Lung microvascular endothelial cell (primary cell): ENCODE measurements at regions not wholly inside any gene's neighbourhood (a gene's known extent, or its start where the extent isn't known, plus 50 kb on each side); places are given as distances from the start of the nearest gene placed in this dataset.
"Not testable (repeated sequence)": the region's sequence is repeated elsewhere in the genome, so short reads cannot be mapped to it uniquely, and the experiment has no call there.

ENCODE experiments used
- DNase-seq, 2 donors: peaks; one replicate each; pipeline versions ENCODE4 v3.0.0 to v3.0.0-alpha.2; 2010; ENCODE audit warnings: low read depth in 2 of 2

DNA sequence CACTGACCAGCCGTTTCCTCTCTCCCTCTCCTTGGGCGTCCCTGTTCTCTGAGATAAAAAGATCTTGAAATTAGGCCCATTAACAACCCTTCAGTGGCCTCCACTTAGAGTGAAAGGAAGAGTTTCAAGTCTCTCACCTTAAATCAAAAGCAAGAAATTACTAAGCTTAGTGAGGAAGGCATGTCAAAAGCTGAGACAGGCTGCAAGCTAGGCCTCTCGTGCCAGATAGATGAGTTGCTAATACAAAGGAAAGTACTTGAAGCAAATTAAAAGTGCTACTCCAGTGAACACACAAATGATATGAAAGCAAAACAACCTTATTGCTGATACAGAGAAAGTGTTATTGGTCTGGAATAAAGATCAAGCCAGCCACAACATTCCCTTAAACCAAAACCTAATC lies 331.3 kb upstream of the SEMA6A start:
- DNase-seq, result no peak

DNA sequence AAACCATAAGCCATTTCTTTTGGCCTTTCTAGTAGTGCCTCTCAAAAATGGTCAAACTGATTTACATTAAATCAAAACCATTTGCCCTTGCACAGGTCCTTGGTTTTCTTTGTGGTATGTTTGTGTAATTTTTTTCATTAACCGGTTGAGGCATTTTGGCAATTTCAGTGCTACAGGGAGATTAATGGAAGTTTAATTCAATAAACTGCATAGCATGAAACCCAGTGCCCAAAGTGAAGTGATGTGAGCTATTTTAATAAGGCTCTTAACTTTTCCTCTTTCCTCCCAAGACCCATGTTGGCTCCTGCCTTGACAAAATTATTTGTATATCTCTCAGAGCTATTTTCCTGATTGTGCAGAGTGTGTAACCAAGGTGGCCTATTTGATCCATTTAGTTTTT lies 326.2 kb upstream of the SEMA6A start:
- no peak for DNase-seq

DNA sequence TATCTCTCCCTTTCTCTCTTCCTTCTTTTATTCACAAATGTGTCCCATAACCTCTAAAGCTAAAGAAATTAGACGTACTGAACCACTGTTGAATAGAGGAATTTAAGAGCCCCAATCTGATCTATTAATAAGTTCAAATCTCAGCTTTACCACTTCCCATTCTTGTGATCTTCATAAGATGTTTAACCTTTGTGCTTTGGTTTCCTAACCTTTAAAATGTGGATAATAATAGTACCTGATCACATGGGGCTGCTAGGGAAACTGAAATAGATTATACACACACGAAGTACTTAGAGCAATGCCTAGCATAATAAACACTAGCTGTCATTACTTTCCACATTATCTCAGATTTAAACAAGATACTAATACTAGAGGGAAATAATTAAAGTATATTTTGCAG lies 324.3 kb upstream of the SEMA6A start:
- no peak for DNase-seq

DNA sequence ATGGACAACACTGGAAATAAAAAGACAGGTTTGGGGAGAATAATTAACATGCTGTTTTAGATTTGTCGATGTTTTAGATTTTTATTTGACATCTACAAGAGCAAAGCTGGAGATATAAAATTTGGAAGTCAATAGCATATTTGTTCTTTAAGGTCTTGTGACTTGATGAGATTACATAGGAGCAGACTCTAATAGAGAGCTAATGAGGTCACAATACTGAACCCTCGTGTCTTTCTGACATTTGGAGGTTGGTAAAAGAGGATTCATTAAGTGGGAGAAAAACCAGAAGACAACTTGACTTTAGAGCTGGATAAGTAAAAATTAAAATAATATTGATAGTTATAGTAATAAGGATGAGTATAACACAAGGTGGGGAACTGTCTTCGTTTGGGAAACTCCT lies 322.7 kb upstream of the SEMA6A start:
- DNase-seq, result no peak

DNA sequence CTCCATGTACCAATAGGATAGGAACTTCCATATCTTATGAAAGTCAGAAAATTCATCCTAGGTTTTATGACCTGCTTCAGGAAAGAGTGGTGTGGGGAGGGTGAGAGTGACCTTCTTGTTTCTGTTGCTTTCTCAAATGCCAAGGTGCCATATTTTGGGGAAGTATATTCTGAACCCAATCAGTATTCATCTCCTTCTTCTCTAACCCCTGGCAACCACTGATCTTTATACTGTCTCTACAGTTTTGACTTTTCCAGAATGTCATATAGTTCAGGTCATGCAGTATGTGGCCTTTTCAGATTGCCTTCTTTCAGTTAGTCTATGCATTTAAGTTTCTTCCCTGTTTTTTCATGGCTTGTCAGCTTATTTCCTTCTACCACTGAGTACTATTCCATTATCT lies 321.4 kb upstream of the SEMA6A start:
- DNase-seq, result no peak

DNA sequence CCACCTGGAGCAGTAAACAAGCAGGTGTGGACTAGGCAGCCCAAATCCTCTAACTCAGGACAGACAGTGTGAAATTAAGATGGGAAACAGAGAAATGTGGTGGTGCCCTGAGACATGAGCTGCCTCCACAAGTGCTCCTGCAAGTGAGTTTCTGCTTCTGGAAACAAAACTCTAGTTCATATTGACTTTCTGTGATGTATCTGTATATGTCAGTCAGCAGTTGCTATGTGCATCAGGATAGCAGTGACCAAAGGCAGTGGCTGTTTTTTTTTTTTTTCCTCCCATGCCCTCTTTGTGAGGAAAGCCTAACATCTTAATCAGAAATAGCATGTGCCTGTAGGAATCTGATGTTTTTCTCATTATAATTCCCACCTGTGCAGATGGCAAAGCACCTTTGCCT lies 318.4 kb upstream of the SEMA6A start:
- DNase-seq, result no peak

DNA sequence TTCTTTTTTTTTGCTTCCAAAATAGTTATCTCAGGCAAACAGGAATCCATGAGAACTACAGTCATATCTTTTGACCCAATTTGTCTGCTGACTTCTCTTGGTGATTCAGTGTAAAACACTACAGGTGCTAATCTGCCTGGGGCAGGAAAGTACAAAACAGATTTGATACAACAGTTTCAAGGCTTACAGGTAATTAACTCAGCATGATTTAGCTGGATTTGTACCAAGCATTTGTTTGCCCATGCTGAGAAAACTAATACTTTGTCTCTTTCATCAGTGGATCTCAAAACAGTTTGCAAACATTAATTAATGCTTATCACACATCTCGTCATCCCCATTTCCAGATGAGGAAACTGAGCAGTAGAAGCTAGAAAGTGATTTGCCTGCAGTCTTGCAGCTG lies 312.5 kb upstream of the SEMA6A start:
- no peak for DNase-seq

DNA sequence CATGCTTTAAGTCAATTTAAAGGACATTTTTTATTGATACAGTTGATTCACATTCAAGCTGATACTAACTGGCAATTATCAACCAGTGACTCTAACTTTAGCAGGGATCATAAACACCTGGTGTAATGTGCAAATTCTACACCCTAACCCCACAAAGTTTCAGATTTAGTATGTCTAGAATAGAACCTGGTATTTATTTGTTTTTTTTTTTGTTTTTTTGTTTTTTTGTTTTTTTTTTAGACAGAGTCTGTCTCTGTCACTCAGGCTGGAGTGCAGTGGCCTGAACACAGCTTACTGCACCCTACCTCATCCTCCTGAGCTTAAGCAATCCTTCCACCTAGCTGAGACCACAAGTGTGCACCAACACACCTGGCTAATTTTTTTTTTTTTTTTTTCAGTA lies 311.2 kb upstream of the SEMA6A start:
- no peak for DNase-seq

DNA sequence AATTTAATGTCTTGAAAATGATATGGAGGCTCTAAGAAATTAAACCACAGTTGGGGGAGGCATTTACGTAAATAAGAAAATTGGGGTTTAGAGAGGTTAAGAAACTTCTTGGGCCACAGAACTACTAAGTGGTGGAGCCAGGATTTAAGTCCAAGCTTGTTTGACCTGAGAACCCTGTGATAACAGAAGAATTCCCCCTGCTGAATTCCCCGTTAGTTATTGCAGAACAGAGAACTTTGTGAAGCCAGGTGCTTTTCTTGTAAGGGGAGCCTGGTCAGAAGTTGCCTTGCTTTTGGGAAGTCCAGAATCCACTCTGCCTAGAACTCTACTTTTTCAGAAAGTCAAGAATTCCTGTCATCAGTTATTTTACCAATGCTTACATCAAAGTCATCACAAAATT lies 309.3 kb upstream of the SEMA6A start:
- DNase-seq, result no peak

DNA sequence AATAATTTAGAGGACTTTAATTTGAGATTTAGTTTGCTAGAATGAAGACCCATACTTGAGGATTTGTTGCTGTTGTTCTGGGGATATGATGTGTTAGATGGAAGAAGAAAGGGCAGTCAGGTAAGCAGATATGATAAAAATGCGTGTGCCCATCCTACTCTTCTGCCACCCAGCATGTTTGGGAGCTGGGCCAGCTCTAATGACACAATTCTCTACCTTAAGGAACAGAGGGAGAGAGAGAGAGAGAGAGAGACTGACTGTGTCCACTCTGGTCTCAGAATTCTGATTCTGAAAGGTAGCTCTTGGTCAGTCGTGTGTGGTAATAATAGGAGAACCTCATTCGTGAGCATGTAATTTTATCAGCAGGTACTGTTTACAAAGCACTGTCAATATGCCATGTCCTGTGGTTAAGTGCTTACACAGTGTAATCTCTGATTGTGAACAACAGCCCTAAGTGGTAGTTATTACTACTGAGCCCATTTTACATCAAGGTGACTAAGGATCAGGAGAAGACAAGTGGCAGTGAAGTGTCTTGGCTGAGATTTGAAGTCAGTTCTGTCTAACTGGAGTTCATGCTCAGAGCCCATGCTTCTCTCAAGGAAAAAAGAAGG lies 307.4 kb upstream of the SEMA6A start:
- no peak for DNase-seq

DNA sequence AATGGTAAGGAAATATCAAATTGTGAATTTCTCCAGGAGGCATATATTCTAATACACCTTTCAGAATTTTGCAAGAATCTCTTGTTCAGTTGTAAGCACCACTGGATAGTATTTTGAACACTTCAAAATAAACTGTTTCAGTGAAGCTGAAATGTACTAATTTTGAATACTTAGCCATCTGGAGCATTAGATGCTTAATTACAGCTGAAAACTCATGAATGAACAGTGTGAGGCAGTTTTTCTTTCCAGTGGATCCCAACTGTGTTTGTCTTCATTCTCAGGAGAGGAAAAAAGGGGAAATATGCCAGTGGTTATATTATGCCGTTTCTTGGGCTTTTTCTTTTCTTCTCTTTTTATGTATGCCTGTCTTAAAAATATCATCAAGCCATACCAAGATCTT lies 306.0 kb upstream of the SEMA6A start:
- DNase-seq, result no peak

DNA sequence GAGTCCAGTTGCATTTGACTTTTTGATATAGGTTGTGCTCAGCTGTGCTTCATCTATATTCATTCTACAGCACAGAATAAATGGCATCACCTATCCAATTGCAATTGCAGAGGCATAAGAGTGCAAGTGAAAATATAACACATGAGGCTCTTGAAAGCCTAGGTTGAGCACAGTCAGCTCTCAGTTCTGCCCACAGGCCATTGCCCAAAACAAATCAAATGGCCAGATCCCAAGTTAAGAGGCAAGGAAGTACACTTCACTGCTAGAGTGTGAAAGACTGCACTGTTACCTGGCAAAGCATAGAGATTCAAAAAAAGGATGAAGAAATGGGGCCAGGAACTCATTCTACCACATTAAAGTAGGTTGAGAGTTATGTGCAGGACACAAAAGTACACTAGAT lies 305.5 kb upstream of the SEMA6A start:
- no peak for DNase-seq

DNA sequence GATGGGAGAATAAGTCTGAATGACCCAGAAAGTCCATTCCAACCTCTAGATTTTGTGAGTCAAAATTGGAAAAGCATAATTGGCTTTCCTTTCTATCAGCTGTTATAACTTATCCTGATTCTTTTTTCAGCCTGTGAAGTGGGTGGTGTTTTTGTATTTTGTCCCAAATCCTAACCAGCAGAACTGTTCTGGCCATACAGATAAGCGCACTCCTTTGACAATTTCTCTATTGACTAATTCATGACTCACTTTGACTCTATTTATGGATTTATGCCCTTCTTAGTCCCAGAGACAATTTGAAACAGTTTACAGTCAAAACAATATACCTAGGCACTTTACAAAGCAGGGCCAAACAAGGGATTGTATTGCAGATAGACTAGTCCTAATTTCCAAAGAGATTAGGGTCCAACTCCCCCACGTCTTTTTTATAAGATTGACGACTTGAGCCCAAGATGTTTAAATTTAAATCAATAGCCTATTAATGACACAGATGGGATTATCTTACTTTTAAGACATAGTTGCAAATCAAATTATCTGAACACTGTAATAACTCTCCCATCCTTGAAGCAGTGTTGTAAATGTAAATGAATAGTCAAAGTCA lies 301.7 kb upstream of the SEMA6A start:
- no peak for DNase-seq

DNA sequence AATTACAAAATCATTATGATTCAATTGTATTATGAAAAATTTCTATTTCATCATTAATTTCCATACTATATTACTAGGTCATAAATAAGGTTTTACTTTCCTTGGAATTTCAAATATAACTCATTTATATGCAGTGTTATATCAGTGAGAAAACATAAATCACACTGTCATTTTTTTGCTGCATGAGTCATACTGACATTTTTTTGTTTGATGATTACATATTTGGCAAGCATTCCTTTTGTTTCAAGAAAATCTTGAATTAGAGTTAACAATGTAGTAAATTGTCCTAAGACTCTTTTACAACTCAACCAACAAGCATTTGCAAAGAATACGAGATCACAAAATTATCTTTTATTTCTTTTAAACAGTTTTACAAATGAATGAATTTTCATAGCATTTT lies 298.4 kb upstream of the SEMA6A start:
- DNase-seq, result peak; percentile 5 to 22

DNA sequence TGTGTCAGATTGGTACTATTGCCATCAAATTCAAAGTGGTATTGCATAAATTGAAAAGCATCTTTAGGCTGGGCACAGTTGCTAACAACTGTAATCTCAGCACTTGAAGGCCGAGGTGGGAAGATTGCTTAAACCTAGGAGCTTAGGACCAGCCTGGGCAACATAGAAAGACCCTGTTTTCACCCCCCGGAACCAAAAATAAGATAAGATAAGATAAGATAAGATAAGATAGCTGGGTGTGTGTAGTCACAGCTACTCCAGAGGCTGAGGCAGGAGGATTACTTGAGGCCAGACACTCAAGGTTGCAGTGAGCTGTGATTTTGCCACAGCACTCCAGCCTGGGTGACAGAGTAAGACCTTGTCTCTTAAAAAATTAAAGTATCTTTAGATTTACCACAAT lies 297.9 kb upstream of the SEMA6A start:
- no peak for DNase-seq

DNA sequence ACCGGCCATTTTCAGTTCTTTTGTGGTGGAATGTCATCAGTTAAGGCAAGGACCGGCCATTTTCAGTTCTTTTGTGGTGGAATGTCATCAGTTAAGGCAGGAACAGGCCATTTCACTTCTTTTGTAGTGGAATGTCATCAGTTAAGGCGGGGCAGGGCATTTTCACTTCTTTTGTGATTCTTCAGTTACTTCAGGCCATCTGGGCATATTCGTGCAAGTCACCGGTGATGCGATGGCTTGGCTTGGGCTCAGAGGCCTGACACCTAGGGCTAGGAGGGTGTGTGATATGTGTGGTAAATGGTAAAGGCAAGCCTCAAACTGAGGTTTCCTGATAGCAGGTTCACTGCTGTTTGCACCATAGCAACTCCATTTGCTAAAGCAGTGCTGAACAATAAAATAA lies 293.2 kb upstream of the SEMA6A start:
- not testable (repeated sequence) for DNase-seq

DNA sequence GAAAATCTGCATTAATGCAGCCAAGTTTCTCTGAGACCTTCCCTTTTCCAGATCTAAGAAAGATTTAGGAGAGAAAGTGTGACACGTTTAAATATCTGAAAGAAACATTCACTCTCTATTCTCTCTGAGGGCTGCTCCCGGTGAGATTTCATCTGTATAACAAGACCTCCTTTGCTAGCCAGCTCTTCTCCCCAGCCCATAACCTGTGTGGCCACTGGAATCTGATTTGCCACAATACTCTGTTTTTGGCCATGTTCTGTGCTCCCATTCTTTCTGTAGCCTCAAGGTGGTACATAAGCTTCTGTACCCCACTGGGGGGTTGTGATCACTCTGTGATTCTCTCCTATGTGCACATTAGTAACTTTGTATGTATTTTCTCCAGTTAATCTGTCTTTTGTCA lies 291.0 kb upstream of the SEMA6A start:
- no peak for DNase-seq

DNA sequence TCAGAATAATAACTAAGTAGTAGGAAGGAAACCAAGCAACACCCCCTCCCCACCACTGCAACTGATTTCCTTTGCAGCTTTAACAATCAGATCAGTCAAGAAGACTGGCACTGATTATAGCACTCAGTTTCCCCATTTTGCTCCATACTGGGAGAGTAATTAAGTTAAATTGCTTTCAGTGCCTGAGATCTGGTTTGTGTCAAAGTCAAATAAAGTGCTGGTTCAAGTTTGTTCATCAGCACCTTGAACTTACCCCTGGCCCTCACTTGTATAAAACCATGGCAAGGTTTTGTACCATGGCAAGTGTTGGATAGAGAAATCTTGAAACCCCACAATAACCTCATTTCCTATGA lies 290.2 kb upstream of the SEMA6A start:
- DNase-seq, result no peak

DNA sequence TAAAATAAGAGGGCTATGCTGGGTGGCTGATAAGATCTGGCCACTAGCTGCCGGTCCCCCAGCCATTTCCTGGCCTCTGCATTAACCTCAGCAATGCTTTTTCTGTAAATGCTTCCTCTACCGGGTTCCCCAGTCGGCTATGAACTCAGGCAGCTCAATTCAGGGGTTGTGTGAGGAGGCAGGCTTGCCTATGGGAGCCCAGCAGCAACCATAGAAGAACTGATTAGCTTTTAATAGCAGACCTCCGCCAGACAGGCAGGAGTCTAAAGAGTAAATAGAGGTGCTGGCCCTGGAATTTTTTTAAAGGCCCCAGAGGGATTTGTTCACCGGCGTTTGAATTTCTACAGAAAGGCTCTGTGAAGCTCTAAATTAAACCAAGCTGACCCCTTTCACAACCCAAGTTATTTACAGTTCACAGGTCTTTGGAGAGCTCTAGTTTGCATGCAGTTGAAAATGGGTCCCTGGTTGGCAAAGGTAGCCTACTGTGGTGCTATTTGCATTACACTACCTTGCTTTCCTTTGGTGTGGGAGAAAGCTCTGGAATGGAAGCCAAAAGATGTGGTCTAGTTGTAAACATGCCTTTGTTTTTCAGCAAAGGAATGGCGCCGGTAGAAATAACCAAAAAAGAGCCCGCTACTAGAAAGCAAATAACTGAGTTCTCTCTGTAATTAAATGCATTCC lies 289.7 kb upstream of the SEMA6A start:
- peak in 1 of 2 donors; percentile 1 for DNase-seq

DNA sequence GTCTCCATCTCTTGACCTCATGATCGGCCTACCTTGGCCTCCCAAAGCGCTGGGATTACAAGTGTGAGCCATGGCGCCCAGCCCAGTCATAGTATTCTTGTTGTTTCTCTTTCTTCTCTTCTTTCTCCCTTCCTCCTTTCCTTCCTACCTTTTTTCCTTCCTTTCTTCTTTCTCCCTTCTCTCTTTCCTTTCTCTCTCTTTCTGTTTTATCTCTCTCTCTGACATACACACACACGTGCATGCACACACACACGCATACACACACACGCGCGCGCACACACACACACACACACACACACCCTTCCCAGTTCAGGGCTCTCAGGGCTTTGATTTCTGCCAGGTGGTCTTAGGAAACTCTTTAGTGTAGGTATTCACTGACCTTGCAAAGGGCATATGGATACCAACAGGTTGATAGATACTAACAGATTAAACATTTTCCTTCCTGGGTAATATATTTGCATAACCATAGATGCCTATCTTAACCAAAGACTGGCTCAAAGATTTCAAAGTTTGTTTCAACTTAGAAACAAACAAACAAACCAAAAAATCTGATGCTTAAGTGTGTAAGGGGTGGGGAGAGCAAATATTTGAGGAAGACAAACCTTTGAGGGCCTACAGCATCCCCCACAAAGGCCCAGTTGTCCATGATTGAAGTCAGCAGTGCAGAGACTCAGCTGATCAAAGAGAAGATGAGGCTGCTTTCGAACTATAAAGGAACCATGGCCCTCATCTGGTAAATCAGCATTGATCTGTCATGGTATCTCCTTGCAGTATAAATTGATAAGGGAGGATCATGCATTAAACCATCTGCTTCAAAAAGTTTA lies 288.2 kb upstream of the SEMA6A start:
- no peak for DNase-seq

DNA sequence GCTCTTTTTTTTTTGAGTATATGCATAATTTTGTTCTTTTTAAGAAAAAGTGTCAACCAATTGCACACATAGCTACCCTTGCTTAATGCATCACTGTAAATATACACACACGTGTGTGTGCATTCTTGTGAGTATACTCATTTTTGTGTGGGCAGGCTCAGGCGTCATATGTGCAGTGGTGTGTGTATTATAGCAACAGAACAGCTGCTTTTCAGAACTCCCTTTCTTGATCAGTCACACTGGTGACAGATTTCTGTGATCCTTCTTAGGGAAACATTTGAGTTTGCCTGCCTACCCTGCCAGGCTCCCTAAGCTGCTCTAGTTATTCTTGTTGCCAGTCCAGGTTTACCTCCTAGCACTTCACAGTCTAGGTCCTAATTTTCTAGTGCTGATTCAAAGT lies 287.0 kb upstream of the SEMA6A start:
- no peak for DNase-seq

DNA sequence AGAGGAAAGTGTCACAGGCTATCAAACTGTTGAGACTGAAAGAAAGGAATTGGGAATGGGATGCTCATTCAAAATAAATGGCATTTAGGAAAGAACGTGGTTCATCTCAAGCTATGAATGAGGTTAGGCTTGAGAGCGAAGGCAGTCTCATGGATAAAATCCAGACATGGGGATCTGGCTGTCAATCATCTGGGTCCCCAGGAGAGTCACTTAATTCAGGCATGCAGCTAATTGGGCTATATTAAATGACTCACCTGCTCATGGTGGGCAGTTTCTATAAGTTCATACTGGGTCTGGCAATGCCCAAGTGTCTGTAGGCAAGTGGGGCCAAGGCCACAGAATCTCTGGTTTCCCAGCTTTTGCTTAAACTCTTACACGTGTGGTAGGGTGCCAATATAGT lies 286.5 kb upstream of the SEMA6A start:
- DNase-seq, result no peak
